ENCODE measurements at regions not wholly inside any gene's neighbourhood (a gene's known extent, or its start where the extent isn't known, plus 50 kb on each side); places are given as distances from the start of the nearest gene placed in this dataset.

GRCh38 chr5:111966290-111966689 is 209.3 kb upstream of the NREP start:
- H3K9me3 ChIP-seq (ENCODE audit: control insufficient read depth, low read length): no peaks in the 10 kb centered on the region
- H3K4me1 Mint-ChIP-seq: no peaks in the 10 kb centered on the region
- H3K36me3 Mint-ChIP-seq (ENCODE audit: low read depth): no peaks in the 10 kb centered on the region
- no peaks in the 10 kb centered on the region for H3K36me3 ChIP-seq (ENCODE audit: control insufficient read depth, insufficient read depth, low read length)
- peaks cover 1% of the 10 kb centered on the region for H3K27me3 Mint-ChIP-seq (ENCODE audit: insufficient read depth)
- TF ChIP-seq CTCF (conservative IDR thresholded peaks at IDR 0.05): no peak
- H3K4me3 ChIP-seq (ENCODE audit: low read length): no peak overlapping the region
- H3K27ac ChIP-seq (ENCODE audit: low read depth, low read length): no peak overlapping the region
- no peak overlapping the region for H3K27ac Mint-ChIP-seq
- no peak for DNase-seq
- H3K9me3 Mint-ChIP-seq: no peaks in the 10 kb centered on the region
- H3K9ac ChIP-seq (ENCODE audit: extremely low read depth, low read length, poor library complexity, severe bottlenecking): no peak overlapping the region
- H3K4me3 Mint-ChIP-seq: no peak overlapping the region
- H3K27me3 ChIP-seq (ENCODE audit: control insufficient read depth, insufficient read depth, low read length, poor library complexity, severe bottlenecking): no peaks in the 10 kb centered on the region
- no peaks in the 10 kb centered on the region for H3K4me1 ChIP-seq (ENCODE audit: control insufficient read depth, insufficient read depth, low read length)

- no peaks in the 10 kb centered on the region for H3K27me3 ChIP-seq (ENCODE audit: control insufficient read depth, insufficient read depth, low read length, poor library complexity, severe bottlenecking)
- no peak for DNase-seq
- H3K36me3 ChIP-seq (ENCODE audit: control insufficient read depth, insufficient read depth, low read length): no peaks in the 10 kb centered on the region
- no peak overlapping the region for H3K4me3 ChIP-seq (ENCODE audit: low read length)
- TF ChIP-seq CTCF (conservative IDR thresholded peaks at IDR 0.05): no peak
- no peaks in the 10 kb centered on the region for H3K4me1 ChIP-seq (ENCODE audit: control insufficient read depth, insufficient read depth, low read length)
- Mint-ChIP-seq H3K27me3 (ENCODE audit: insufficient read depth) (peaks cover 1% of the 10 kb centered on the region), H3K27ac (no peak overlapping the region), H3K36me3 (ENCODE audit: low read depth) (no peaks in the 10 kb centered on the region), H3K9me3 (no peaks in the 10 kb centered on the region), H3K4me1 (no peaks in the 10 kb centered on the region), H3K4me3 (no peak overlapping the region)
- no peak overlapping the region for H3K9ac ChIP-seq (ENCODE audit: extremely low read depth, low read length, poor library complexity, severe bottlenecking)
- no peaks in the 10 kb centered on the region for H3K9me3 ChIP-seq (ENCODE audit: control insufficient read depth, low read length)
- H3K27ac ChIP-seq (ENCODE audit: low read depth, low read length): no peak overlapping the region
These were observed 206.6 kb upstream of the NREP start for GRCh38 chr5:111963555-111963954.

- Histone ChIP-seq H3K27me3 (ENCODE audit: control insufficient read depth, insufficient read depth, low read length, poor library complexity, severe bottlenecking) (no peaks in the 10 kb centered on the region), H3K4me1 (ENCODE audit: control insufficient read depth, insufficient read depth, low read length) (no peaks in the 10 kb centered on the region), H3K36me3 (ENCODE audit: control insufficient read depth, insufficient read depth, low read length) (no peaks in the 10 kb centered on the region), H3K4me3 (ENCODE audit: low read length) (no peak overlapping the region), H3K9me3 (ENCODE audit: control insufficient read depth, low read length) (no peaks in the 10 kb centered on the region), H3K27ac (ENCODE audit: low read depth, low read length) (no peak overlapping the region), H3K9ac (ENCODE audit: extremely low read depth, low read length, poor library complexity, severe bottlenecking) (no peak overlapping the region)
- no peak for DNase-seq
- Mint-ChIP-seq H3K27ac (no peak overlapping the region), H3K27me3 (ENCODE audit: insufficient read depth) (peaks cover 1% of the 10 kb centered on the region), H3K4me1 (no peaks in the 10 kb centered on the region), H3K4me3 (no peak overlapping the region), H3K9me3 (no peaks in the 10 kb centered on the region), H3K36me3 (ENCODE audit: low read depth) (no peaks in the 10 kb centered on the region)
- no peak for TF ChIP-seq CTCF (conservative IDR thresholded peaks at IDR 0.05)
- WGBS, 2 experiments (ENCODE audit: insufficient coverage in 1 of 2, insufficient read length in 1 of 2): 93 to 100% methylated on average over 5 to 9 of the region's 9 CpGs
These were observed 205.9 kb upstream of the NREP start for GRCh38 chr5:111962906-111963305.
